HG03139 (cell line): ENCODE measurements at regions not wholly inside any gene's neighbourhood (a gene's known extent, or its start where the extent isn't known, plus 50 kb on each side); places are given as distances from the start of the nearest gene placed in this dataset.

Experiments
- ATAC-seq: cut with Tn5 transposase; IDR thresholded peaks from one replicate; pipeline ENCODE4 v1.9.1; 2021; ENCODE audit not compliant: unreplicated experiment

- no peak for ATAC-seq
Observed at GRCh38 chr2:19300961-19301360, 57.5 kb downstream of the OSR1 start.

GRCh38 chr2:19299522-19299921, 58.9 kb downstream of the OSR1 start:
- ATAC-seq = no peak

- no peak for ATAC-seq
Observed at GRCh38 chr2:19299032-19299431, 59.4 kb downstream of the OSR1 start.

- ATAC-seq = no peak
Observed at GRCh38 chr2:19297716-19298115, 60.7 kb downstream of the OSR1 start.

GRCh38 chr2:19295998-19296502, 62.4 kb downstream of the OSR1 start:
- no peak for ATAC-seq

GRCh38 chr2:19292007-19292406, 66.4 kb downstream of the OSR1 start:
- no peak for ATAC-seq

GRCh38 chr2:19288291-19288690, 70.1 kb downstream of the OSR1 start:
- ATAC-seq = no peak

GRCh38 chr2:19287324-19287723, 71.1 kb downstream of the OSR1 start:
- ATAC-seq = no peak

GRCh38 chr2:19282305-19282704, 76.1 kb downstream of the OSR1 start:
- no peak for ATAC-seq

GRCh38 chr2:19274439-19274838, 84.0 kb downstream of the OSR1 start:
- no peak for ATAC-seq

- no peak for ATAC-seq
Observed at GRCh38 chr2:19272941-19273470, 85.4 kb downstream of the OSR1 start.

- no peak for ATAC-seq
Observed at GRCh38 chr2:19272039-19272438, 86.4 kb downstream of the OSR1 start.

GRCh38 chr2:19264852-19265251, 93.6 kb downstream of the OSR1 start:
- no peak for ATAC-seq

- ATAC-seq = no peak
Observed at GRCh38 chr2:19262150-19262549, 96.3 kb downstream of the OSR1 start.

GRCh38 chr2:19261061-19261460, 97.4 kb downstream of the OSR1 start:
- ATAC-seq = no peak

GRCh38 chr2:19256121-19256601, 102.3 kb downstream of the OSR1 start:
- no peak for ATAC-seq

GRCh38 chr2:19255481-19255880, 102.9 kb downstream of the OSR1 start:
- ATAC-seq = no peak

- no peak for ATAC-seq
Observed at GRCh38 chr2:19251554-19251953, 106.9 kb downstream of the OSR1 start.

GRCh38 chr2:19250906-19251305, 107.5 kb downstream of the OSR1 start:
- no peak for ATAC-seq

GRCh38 chr2:19247186-19247585, 111.2 kb downstream of the OSR1 start:
- no peak for ATAC-seq

GRCh38 chr2:19246496-19246895, 111.9 kb downstream of the OSR1 start:
- ATAC-seq = no peak

- ATAC-seq = no peak
Observed at GRCh38 chr2:19244460-19245363, 113.7 kb downstream of the OSR1 start.
